ENCODE measurements at regions not wholly inside any gene's neighbourhood (a gene's known extent, or its start where the extent isn't known, plus 50 kb on each side); places are given as distances from the start of the nearest gene placed in this dataset.

GRCh38 chr2:39934851-39935250 is 155.8 kb upstream of the THUMPD2 start:
- no peak for TF ChIP-seq ZBTB10 (tag by site-specific recombination; IDR thresholded peaks at IDR 0.05)
- no peak for TF ChIP-seq ZNF561 (tag by site-specific recombination; IDR thresholded peaks at IDR 0.05; ENCODE audit: borderline replicate concordance)
- TF ChIP-seq ZBTB21 (tag by site-specific recombination; IDR thresholded peaks at IDR 0.05): no peak
- no peak for TF ChIP-seq CTCF (tag by site-specific recombination; IDR thresholded peaks at IDR 0.05)
- TF ChIP-seq ZSCAN18 (tag by site-specific recombination; IDR thresholded peaks at IDR 0.05): no peak
- no peak for TF ChIP-seq ZNF529 (tag by site-specific recombination; IDR thresholded peaks at IDR 0.05; ENCODE audit: insufficient replicate concordance)
- TF ChIP-seq ZNF449 (tag by site-specific recombination; IDR thresholded peaks at IDR 0.05): no peak
- TF ChIP-seq MYNN (tag by site-specific recombination; IDR thresholded peaks at IDR 0.05; ENCODE audit: borderline replicate concordance): no peak
